ENCODE measurements at regions not wholly inside any gene's neighbourhood (a gene's known extent, or its start where the extent isn't known, plus 50 kb on each side); places are given as distances from the start of the nearest gene placed in this dataset.

DNA sequence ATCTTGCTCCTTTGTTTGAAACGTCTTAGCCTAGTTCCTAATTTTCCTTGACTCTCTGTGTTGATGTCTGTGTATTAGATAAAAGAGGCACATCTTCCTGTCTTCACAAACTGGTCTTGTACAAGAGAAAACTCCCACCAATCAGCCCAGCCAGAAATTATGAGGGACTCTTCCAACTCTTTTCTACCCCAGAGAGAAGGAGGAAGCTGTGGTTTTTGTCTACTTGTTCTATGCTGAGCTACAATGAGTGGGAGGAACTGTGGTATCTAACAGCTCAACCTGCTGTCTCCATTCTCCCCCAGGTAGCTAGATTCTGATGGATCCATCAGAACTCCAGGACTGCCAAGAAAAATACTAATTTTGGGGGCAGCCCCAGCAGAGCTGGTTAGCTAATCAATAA is 392.5 kb downstream of the HS3ST3B1 start:
- Histone ChIP-seq H3K27me3 (ENCODE audit: control insufficient read depth, insufficient read depth, low read length) (no peaks in the 10 kb centered on the region), H3K27ac (ENCODE audit: low read depth, low read length) (no peak overlapping the region), H3K4me3 (ENCODE audit: low read depth, low read length) (no peak overlapping the region), H3K9me3 (ENCODE audit: control insufficient read depth, insufficient read depth, low read length) (no peaks in the 10 kb centered on the region)
- ChIA-PET POLR2A (no interaction called here), CTCF (no interaction called here)
- TF ChIP-seq, protein P1, sequence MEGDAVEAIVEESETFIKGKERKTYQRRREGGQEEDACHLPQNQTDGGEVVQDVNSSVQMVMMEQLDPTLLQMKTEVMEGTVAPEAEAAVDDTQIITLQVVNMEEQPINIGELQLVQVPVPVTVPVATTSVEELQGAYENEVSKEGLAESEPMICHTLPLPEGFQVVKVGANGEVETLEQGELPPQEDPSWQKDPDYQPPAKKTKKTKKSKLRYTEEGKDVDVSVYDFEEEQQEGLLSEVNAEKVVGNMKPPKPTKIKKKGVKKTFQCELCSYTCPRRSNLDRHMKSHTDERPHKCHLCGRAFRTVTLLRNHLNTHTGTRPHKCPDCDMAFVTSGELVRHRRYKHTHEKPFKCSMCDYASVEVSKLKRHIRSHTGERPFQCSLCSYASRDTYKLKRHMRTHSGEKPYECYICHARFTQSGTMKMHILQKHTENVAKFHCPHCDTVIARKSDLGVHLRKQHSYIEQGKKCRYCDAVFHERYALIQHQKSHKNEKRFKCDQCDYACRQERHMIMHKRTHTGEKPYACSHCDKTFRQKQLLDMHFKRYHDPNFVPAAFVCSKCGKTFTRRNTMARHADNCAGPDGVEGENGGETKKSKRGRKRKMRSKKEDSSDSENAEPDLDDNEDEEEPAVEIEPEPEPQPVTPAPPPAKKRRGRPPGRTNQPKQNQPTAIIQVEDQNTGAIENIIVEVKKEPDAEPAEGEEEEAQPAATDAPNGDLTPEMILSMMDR (IDR thresholded peaks at IDR 0.05; ENCODE audit: low read depth, low read length): no peak
- no peak for DNase-seq (ENCODE audit: low read depth, low spot score)

GRCh38 chr17:14690704-14691103 is 389.8 kb downstream of the HS3ST3B1 start:
- POLR2A ChIA-PET: no interaction called here
- TF ChIP-seq, protein P1 (IDR thresholded peaks at IDR 0.05; ENCODE audit: low read depth, low read length): no peak

GRCh38 chr17:14688134-14688533 is 387.3 kb downstream of the HS3ST3B1 start:
- POLR2A ChIA-PET: no interaction called here
- H3K4me3 ChIP-seq (ENCODE audit: low read depth, low read length): no peak overlapping the region
- TF ChIP-seq, protein P1 (IDR thresholded peaks at IDR 0.05; ENCODE audit: low read depth, low read length): no peak
- CTCF ChIA-PET: no interaction called here
- no peaks in the 10 kb centered on the region for H3K27me3 ChIP-seq (ENCODE audit: control insufficient read depth, insufficient read depth, low read length)
- H3K9me3 ChIP-seq (ENCODE audit: control insufficient read depth, insufficient read depth, low read length): no peaks in the 10 kb centered on the region
- H3K27ac ChIP-seq (ENCODE audit: low read depth, low read length): no peak overlapping the region
- no peak for DNase-seq (ENCODE audit: low read depth, low spot score)

More at GRCh38 chr17:14690704-14691103, 389.8 kb downstream of the HS3ST3B1 start:
- no peak overlapping the region for H3K27ac ChIP-seq (ENCODE audit: low read depth, low read length)
- H3K27me3 ChIP-seq (ENCODE audit: control insufficient read depth, insufficient read depth, low read length): no peaks in the 10 kb centered on the region
- no peaks in the 10 kb centered on the region for H3K9me3 ChIP-seq (ENCODE audit: control insufficient read depth, insufficient read depth, low read length)
- CTCF ChIA-PET: no interaction called here
- no peak for DNase-seq (ENCODE audit: low read depth, low spot score)
- H3K4me3 ChIP-seq (ENCODE audit: low read depth, low read length): no peak overlapping the region

DNA sequence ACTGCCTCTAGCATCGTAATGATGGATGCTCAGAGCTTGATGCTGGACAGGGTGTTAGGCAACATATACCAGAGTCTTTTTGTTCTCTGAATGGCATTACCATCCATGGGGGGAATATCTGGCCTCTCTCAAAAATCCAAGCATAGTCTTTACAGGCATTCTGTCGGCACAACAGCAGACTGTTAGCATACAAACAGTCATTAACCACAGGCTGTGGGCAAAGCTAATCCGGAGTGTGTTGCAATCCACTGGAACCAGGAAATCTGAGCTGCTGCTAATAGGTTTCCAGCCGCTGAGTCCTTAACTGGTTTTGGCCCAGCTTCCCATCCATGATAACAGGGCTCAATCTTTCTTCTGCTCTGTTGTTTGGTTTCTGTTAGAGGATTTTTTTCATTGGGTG is 371.9 kb downstream of the HS3ST3B1 start:
- Histone ChIP-seq H3K27me3 (ENCODE audit: control insufficient read depth, insufficient read depth, low read length) (no peaks in the 10 kb centered on the region), H3K9me3 (ENCODE audit: control insufficient read depth, insufficient read depth, low read length) (no peaks in the 10 kb centered on the region), H3K27ac (ENCODE audit: low read depth, low read length) (no peak overlapping the region), H3K4me3 (ENCODE audit: low read depth, low read length) (no peak overlapping the region)
- TF ChIP-seq, protein P1 (IDR thresholded peaks at IDR 0.05; ENCODE audit: low read depth, low read length): no peak
- CTCF ChIA-PET: interaction anchor here (0.9 kb wide), 1 partner anchor 254 kb away, joined by 5 read pairs; no protein-coding TSS in a partner anchor
- DNase-seq (ENCODE audit: low read depth, low spot score): no peak
- POLR2A ChIA-PET: no interaction called here

- no peak for DNase-seq (ENCODE audit: low read depth, low spot score)
- Histone ChIP-seq H3K27ac (ENCODE audit: low read depth, low read length) (no peak overlapping the region), H3K27me3 (ENCODE audit: control insufficient read depth, insufficient read depth, low read length) (no peaks in the 10 kb centered on the region), H3K4me3 (ENCODE audit: low read depth, low read length) (no peak overlapping the region), H3K9me3 (ENCODE audit: control insufficient read depth, insufficient read depth, low read length) (no peaks in the 10 kb centered on the region)
- TF ChIP-seq, protein P1 (IDR thresholded peaks at IDR 0.05; ENCODE audit: low read depth, low read length): no peak
- ChIA-PET CTCF (no interaction called here), POLR2A (no interaction called here)
Measured at GRCh38 chr17:14670861-14671260, 370.0 kb downstream of the HS3ST3B1 start.
